Memory B cell (primary cell): ENCODE measurements at regions not wholly inside any gene's neighbourhood (a gene's known extent, or its start where the extent isn't known, plus 50 kb on each side); places are given as distances from the start of the nearest gene placed in this dataset.

ENCODE experiments used
- ATAC-seq: fragments of 150-1000 bp; cut with Tn5 transposase; 2 replicates; pipeline ENCODE4 v1.10.0; 2021; ENCODE audit warnings: low read depth, mild to moderate bottlenecking, moderate library complexity
- DNase-seq, 2 donors: peaks; one replicate each; pipeline ENCODE4 v3.0.0; 2022; ENCODE audit warnings: low spot score in 2 of 2
- H3K27ac Mint-ChIP-seq: one replicate; pipeline ENCODE4 v1.8.0; 2022; ENCODE audit warnings: mild to moderate bottlenecking, moderate library complexity, mixed read lengths
- H3K27me3 Mint-ChIP-seq: one replicate; pipeline ENCODE4 v1.8.0; 2022; ENCODE audit warnings: mixed read lengths
- H3K36me3 Mint-ChIP-seq: one replicate; pipeline ENCODE4 v1.8.0; 2022; ENCODE audit warnings: mild to moderate bottlenecking, mixed read lengths
- H3K4me1 Mint-ChIP-seq: one replicate; pipeline ENCODE4 v1.8.0; 2022; ENCODE audit warnings: mixed read lengths
- H3K4me3 Mint-ChIP-seq: one replicate; pipeline ENCODE4 v1.8.0; 2022; ENCODE audit warnings: mild to moderate bottlenecking, moderate library complexity, mixed read lengths
- H3K9me3 Mint-ChIP-seq: one replicate; pipeline ENCODE4 v1.8.0; 2022; ENCODE audit warnings: mixed read lengths

GRCh38 chr17:65406552-65406951 lies 154.9 kb downstream of the AXIN2 start:
- ATAC-seq (no peak), DNase-seq (no peak)
- no peaks in the 10 kb centered on the region for H3K36me3 Mint-ChIP-seq
- no peaks in the 10 kb centered on the region for H3K4me1 Mint-ChIP-seq
- H3K27ac Mint-ChIP-seq: no peak overlapping the region
- peaks cover 2% of the 10 kb centered on the region for H3K27me3 Mint-ChIP-seq
- no peak overlapping the region for H3K4me3 Mint-ChIP-seq
- no peaks in the 10 kb centered on the region for H3K9me3 Mint-ChIP-seq

DNA sequence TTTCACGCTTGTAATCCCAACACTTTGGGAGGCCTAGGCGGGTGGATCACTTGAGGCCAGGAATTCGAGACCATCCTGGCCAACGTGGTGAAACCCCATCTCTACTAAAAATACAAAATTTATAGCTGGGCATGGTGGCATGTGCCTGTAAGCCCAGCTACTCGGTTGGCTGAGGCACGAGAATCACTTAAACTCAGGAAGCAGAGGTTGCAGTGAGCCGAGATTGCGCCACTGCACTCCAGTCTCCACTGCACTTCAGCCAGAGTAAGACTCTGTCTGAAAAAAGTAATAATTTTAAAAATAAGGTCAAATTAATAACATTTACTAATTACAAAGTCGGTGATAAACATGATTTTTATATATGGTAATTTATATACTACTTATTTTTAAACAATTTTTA lies 155.9 kb downstream of the AXIN2 start:
- no peaks in the 10 kb centered on the region for H3K4me1 Mint-ChIP-seq
- no peak overlapping the region for H3K4me3 Mint-ChIP-seq
- no peak for ATAC-seq
- no peaks in the 10 kb centered on the region for H3K9me3 Mint-ChIP-seq
- DNase-seq: no peak
- H3K27ac Mint-ChIP-seq: no peak overlapping the region
- no peaks in the 10 kb centered on the region for H3K36me3 Mint-ChIP-seq
- H3K27me3 Mint-ChIP-seq: peaks cover 2% of the 10 kb centered on the region

DNA sequence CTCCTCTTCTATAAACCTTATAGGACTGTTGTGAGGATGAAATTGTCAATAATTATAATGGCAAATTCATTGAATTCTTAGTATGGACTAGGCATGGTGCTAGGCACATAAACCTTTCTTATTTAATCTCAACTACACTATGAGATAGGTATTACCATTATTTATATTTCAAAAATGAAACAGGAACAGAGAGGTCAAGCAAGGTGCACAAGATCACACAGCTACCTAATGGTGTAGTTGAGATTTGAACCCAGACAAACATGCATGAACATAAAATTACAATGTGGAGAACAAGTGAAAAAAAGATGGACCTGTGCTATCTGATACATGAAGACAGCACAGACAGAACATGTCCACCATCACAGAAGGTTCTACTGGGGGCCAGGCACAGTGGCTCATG lies 156.7 kb downstream of the AXIN2 start:
- ATAC-seq (no peak), DNase-seq (no peak)
- Mint-ChIP-seq H3K27me3 (peaks cover 2% of the 10 kb centered on the region), H3K27ac (no peak overlapping the region), H3K36me3 (no peaks in the 10 kb centered on the region), H3K4me3 (no peak overlapping the region), H3K4me1 (no peaks in the 10 kb centered on the region), H3K9me3 (no peaks in the 10 kb centered on the region)

DNA sequence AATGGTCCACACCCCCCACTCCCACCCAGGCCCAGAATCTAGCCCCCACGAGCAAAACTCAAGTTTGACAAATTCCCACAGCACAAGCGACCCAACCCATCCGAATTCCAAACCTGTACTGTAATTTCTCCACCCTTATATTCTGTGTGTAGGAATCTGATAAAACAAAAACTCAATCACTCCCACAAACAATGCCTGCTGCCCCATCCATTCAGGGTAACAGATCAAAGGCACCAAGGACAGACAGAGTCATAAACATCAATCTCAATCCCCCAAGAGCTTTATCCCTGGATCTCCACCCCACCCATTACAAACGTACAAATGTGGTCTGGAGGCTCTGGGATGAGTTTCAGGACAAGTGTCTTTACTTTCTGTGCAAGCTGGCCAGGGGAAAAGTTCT lies 157.8 kb downstream of the AXIN2 start:
- no peak overlapping the region for H3K4me3 Mint-ChIP-seq
- no peaks in the 10 kb centered on the region for H3K36me3 Mint-ChIP-seq
- H3K4me1 Mint-ChIP-seq: no peaks in the 10 kb centered on the region
- H3K27me3 Mint-ChIP-seq: peaks cover 2% of the 10 kb centered on the region
- H3K27ac Mint-ChIP-seq: no peak overlapping the region
- ATAC-seq (no peak), DNase-seq (no peak)
- no peaks in the 10 kb centered on the region for H3K9me3 Mint-ChIP-seq

- Mint-ChIP-seq H3K4me3 (no peak overlapping the region), H3K36me3 (no peaks in the 10 kb centered on the region), H3K27ac (no peak overlapping the region), H3K4me1 (no peaks in the 10 kb centered on the region), H3K27me3 (peaks cover 2% of the 10 kb centered on the region), H3K9me3 (no peaks in the 10 kb centered on the region)
- ATAC-seq (no peak), DNase-seq (no peak)
Measured at GRCh38 chr17:65402513-65403496, 158.6 kb downstream of the AXIN2 start.

GRCh38 chr17:65401561-65401960 lies 159.9 kb downstream of the AXIN2 start:
- no peak for DNase-seq
- H3K4me3 Mint-ChIP-seq: no peak overlapping the region
- no peak overlapping the region for H3K27ac Mint-ChIP-seq
- no peaks in the 10 kb centered on the region for H3K9me3 Mint-ChIP-seq
- no peak for ATAC-seq
- H3K27me3 Mint-ChIP-seq: peaks cover 2% of the 10 kb centered on the region
- H3K36me3 Mint-ChIP-seq: no peaks in the 10 kb centered on the region
- H3K4me1 Mint-ChIP-seq: no peaks in the 10 kb centered on the region

- ATAC-seq (no peak), DNase-seq (no peak)
- H3K27ac Mint-ChIP-seq: no peak overlapping the region
- H3K27me3 Mint-ChIP-seq: peaks cover 2% of the 10 kb centered on the region
- H3K4me1 Mint-ChIP-seq: no peaks in the 10 kb centered on the region
- H3K36me3 Mint-ChIP-seq: no peaks in the 10 kb centered on the region
- no peak overlapping the region for H3K4me3 Mint-ChIP-seq
- peaks cover 2% of the 10 kb centered on the region for H3K9me3 Mint-ChIP-seq
Measured at GRCh38 chr17:65400701-65401100, 160.7 kb downstream of the AXIN2 start.

GRCh38 chr17:65398040-65398787 lies 163.2 kb downstream of the AXIN2 start:
- ATAC-seq (no peak), DNase-seq (no peak)
- H3K4me1 Mint-ChIP-seq: no peaks in the 10 kb centered on the region
- no peak overlapping the region for H3K27ac Mint-ChIP-seq
- no peaks in the 10 kb centered on the region for H3K36me3 Mint-ChIP-seq
- no peak overlapping the region for H3K4me3 Mint-ChIP-seq
- H3K27me3 Mint-ChIP-seq: no peaks in the 10 kb centered on the region
- peaks cover 2% of the 10 kb centered on the region for H3K9me3 Mint-ChIP-seq

GRCh38 chr17:65395924-65396323 lies 165.5 kb downstream of the AXIN2 start:
- H3K4me1 Mint-ChIP-seq: no peaks in the 10 kb centered on the region
- H3K4me3 Mint-ChIP-seq: no peak overlapping the region
- H3K9me3 Mint-ChIP-seq: peaks cover 2% of the 10 kb centered on the region
- H3K27ac Mint-ChIP-seq: no peak overlapping the region
- H3K27me3 Mint-ChIP-seq: no peaks in the 10 kb centered on the region
- ATAC-seq: no peak
- H3K36me3 Mint-ChIP-seq: no peaks in the 10 kb centered on the region
- DNase-seq: no peak

DNA sequence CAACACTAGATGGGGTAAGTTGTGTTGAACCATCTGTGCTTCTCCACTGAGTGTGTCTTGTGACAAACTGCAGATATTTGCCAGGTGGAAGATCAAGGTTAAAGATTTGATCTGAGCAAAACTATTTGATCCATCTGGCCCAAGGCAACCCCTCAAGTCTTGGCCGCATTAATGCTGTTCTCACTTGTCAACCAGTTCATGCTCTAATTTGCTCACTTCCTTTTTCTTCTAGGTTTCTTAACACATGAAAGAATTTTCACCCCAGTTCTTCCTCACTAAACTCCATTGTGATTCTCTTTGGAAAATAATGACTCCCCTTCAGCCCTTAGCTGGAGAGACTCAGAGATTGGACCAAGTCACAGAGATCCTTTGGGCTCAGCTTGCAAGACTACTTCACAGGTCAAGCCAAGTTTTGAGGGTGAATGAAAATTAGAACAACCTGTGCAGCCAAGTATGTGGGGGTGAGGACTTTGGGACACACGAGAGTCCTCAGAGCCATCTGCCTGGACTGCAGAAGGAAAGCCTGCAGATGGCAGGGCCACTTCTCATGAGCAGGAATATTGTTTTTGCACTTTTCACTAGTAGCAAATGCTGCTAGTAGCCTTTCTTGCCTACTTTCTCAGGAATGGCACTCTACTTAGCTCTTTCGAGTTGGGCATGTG lies 166.5 kb downstream of the AXIN2 start:
- no peak overlapping the region for H3K27ac Mint-ChIP-seq
- H3K4me3 Mint-ChIP-seq: no peak overlapping the region
- peaks cover 2% of the 10 kb centered on the region for H3K9me3 Mint-ChIP-seq
- no peak for DNase-seq
- H3K27me3 Mint-ChIP-seq: no peaks in the 10 kb centered on the region
- no peak for ATAC-seq
- no peaks in the 10 kb centered on the region for H3K4me1 Mint-ChIP-seq
- H3K36me3 Mint-ChIP-seq: no peaks in the 10 kb centered on the region

GRCh38 chr17:65393514-65393913 lies 167.9 kb downstream of the AXIN2 start:
- H3K4me3 Mint-ChIP-seq: no peak overlapping the region
- H3K27me3 Mint-ChIP-seq: no peaks in the 10 kb centered on the region
- no peak for ATAC-seq
- H3K9me3 Mint-ChIP-seq: peaks cover 2% of the 10 kb centered on the region
- H3K27ac Mint-ChIP-seq: no peak overlapping the region
- DNase-seq: no peak
- no peaks in the 10 kb centered on the region for H3K4me1 Mint-ChIP-seq
- H3K36me3 Mint-ChIP-seq: no peaks in the 10 kb centered on the region

GRCh38 chr17:65389949-65390348 lies 171.5 kb downstream of the AXIN2 start:
- no peak overlapping the region for H3K27ac Mint-ChIP-seq
- ATAC-seq: no peak
- no peaks in the 10 kb centered on the region for H3K27me3 Mint-ChIP-seq
- no peak for DNase-seq
- H3K36me3 Mint-ChIP-seq: peaks cover 3% of the 10 kb centered on the region
- H3K9me3 Mint-ChIP-seq: peaks cover 4% of the 10 kb centered on the region
- H3K4me1 Mint-ChIP-seq: peaks cover 2% of the 10 kb centered on the region
- H3K4me3 Mint-ChIP-seq: no peak overlapping the region

DNA sequence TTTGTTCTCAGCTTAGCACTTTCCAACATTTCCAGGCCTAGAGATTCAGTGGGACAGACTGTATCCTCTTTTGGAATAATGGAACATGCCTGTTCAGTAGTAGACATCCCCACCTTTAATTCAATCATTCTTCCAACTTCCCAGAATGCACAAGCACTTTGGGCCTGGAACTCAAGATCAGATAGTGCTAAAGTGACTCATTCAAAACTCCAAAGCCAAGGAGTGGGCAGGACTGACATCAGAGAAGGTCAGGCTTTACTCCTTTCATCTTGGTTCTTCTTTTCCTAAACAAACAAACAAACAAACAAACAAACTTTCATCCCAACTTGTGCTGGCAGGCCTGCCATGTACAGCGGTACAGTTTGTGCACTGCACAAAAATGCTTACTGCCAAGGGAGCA lies 172.0 kb downstream of the AXIN2 start:
- Mint-ChIP-seq H3K36me3 (peaks cover 3% of the 10 kb centered on the region), H3K27ac (no peak overlapping the region), H3K27me3 (no peaks in the 10 kb centered on the region), H3K9me3 (peaks cover 4% of the 10 kb centered on the region), H3K4me3 (no peak overlapping the region), H3K4me1 (peaks cover 2% of the 10 kb centered on the region)
- DNase-seq (no peak), ATAC-seq (no peak)

GRCh38 chr17:65388911-65389310 lies 172.5 kb downstream of the AXIN2 start:
- Mint-ChIP-seq H3K36me3 (peaks cover 3% of the 10 kb centered on the region), H3K27me3 (no peaks in the 10 kb centered on the region), H3K27ac (no peak overlapping the region), H3K9me3 (peaks cover 4% of the 10 kb centered on the region), H3K4me1 (peaks cover 2% of the 10 kb centered on the region), H3K4me3 (no peak overlapping the region)
- no peak for ATAC-seq
- no peak for DNase-seq
